MG63 (cell line): ENCODE measurements at regions not wholly inside any gene's neighbourhood (a gene's known extent, or its start where the extent isn't known, plus 50 kb on each side); places are given as distances from the start of the nearest gene placed in this dataset.
"Not testable (repeated sequence)": the region's sequence is repeated elsewhere in the genome, so short reads cannot be mapped to it uniquely, and the experiment has no call there.

Experiments used
- DNase-seq: peaks from one replicate; pipeline ENCODE4 v3.0.0-alpha.2; 2020
- H3K27me3 ChIP-seq: fragments of 250-450 bp; sonication (Bioruptor Pico); 2 replicates; pipeline ENCODE4 v1.5.1; 2020; ENCODE audit warnings: mild to moderate bottlenecking, moderate library complexity
- H3K36me3 ChIP-seq: fragments of 250-450 bp; sonication (Bioruptor Pico); 2 replicates; pipeline ENCODE4 v1.5.1; 2020; ENCODE audit warnings: mild to moderate bottlenecking, moderate library complexity
- H3K4me3 ChIP-seq: fragments of 250-450 bp; sonication (Bioruptor Pico); 2 replicates; pipeline ENCODE4 v1.5.1; 2020; ENCODE audit warnings: mild to moderate bottlenecking, moderate library complexity
- H3K9me3 ChIP-seq: fragments of 250-450 bp; sonication (Bioruptor Pico); 2 replicates; pipeline ENCODE4 v1.5.1; 2020; ENCODE audit warnings: mild to moderate bottlenecking, moderate library complexity

GRCh38 chr10:23493711-23494110, 54.8 kb downstream of the OTUD1 start:
- H3K36me3 ChIP-seq: no peaks in the 10 kb centered on the region
- H3K27me3 ChIP-seq: no peaks in the 10 kb centered on the region
- no peak for DNase-seq
- H3K4me3 ChIP-seq: no peak overlapping the region
- no peaks in the 10 kb centered on the region for H3K9me3 ChIP-seq

DNA sequence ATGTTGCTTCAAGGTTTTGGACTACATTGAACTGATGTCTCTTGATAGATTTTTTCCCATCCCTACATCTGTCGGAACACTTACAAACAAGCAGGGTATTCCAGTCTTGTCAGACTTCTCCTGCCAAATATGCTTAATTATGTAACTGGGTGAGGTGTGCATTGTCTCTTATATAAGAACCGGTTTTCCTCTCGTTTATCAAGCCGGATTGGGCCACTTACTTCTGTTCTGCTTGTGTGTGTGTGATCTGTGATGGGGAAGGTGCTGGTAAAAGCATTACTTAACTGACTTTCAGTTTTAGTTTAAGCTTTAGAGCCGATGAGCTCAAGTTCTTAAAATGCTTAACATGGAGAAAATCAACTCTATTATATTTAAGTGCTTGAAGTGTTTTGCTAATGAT, 57.9 kb downstream of the OTUD1 start:
- H3K36me3 ChIP-seq: no peaks in the 10 kb centered on the region
- no peak for DNase-seq
- H3K27me3 ChIP-seq: no peaks in the 10 kb centered on the region
- no peaks in the 10 kb centered on the region for H3K9me3 ChIP-seq
- H3K4me3 ChIP-seq: no peak overlapping the region

- Histone ChIP-seq H3K4me3 (no peak overlapping the region), H3K9me3 (no peaks in the 10 kb centered on the region), H3K27me3 (no peaks in the 10 kb centered on the region), H3K36me3 (no peaks in the 10 kb centered on the region)
- DNase-seq: no peak
Observed at GRCh38 chr10:23499372-23500132, 60.7 kb downstream of the OTUD1 start.

DNA sequence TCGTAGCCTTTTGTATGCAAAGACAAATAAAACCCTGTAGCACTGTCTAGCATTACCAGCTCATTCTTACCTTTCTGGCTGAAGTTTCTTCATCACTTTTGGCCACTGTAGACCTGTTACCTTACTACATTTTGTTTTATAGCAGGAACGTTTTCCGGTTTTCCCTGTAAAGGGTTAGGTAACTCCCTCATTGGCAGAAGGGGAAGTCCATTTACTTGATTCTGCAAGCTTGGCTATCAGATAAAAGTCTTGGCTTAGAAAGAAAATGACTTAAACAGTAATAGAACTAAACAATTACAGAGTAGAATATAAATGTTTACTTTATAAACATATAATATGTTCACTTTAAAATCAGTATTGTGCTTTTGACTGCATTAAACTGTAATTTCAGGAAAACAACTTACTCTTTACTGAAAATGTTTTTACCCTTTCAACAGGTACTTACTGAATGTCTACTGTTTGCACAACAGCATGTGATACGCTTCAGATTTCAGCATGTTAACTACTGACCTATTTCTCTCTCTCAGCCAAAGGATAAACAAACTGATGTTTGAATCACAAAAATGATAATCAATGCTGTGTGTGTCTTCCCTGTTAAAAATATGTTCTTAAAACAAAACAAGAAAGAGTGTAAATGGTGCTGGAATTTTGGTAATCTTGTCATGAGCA, 67.1 kb downstream of the OTUD1 start:
- Histone ChIP-seq H3K36me3 (no peaks in the 10 kb centered on the region), H3K27me3 (no peaks in the 10 kb centered on the region), H3K4me3 (no peak overlapping the region), H3K9me3 (no peaks in the 10 kb centered on the region)
- no peak for DNase-seq

- H3K36me3 ChIP-seq: no peaks in the 10 kb centered on the region
- no peaks in the 10 kb centered on the region for H3K9me3 ChIP-seq
- H3K4me3 ChIP-seq: no peak overlapping the region
- DNase-seq: peak; percentile 31
- no peaks in the 10 kb centered on the region for H3K27me3 ChIP-seq
Observed at GRCh38 chr10:23512355-23513058, 73.6 kb downstream of the OTUD1 start.

DNA sequence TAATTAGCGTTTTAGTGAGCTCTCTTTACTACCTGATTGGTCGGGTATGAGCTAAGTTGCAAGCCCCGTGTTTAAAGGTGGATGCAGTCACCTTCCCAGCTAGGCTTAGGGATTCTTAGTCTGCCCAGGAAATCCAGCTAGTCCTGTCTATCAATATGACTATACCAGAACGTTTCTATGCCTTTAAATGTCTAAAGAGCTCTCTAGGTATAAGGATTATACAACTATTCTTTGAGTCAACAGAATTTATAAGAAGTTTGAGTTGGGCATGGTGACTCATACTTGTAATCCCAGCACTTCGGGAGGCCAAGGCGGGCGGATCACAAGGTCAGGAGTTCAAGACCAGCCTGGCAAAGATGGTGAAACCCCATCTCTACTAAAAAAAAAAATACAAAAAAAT, 74.7 kb downstream of the OTUD1 start:
- H3K9me3 ChIP-seq, DNase-seq, H3K27me3 ChIP-seq, H3K36me3 ChIP-seq, H3K4me3 ChIP-seq: not testable (repeated sequence)

DNA sequence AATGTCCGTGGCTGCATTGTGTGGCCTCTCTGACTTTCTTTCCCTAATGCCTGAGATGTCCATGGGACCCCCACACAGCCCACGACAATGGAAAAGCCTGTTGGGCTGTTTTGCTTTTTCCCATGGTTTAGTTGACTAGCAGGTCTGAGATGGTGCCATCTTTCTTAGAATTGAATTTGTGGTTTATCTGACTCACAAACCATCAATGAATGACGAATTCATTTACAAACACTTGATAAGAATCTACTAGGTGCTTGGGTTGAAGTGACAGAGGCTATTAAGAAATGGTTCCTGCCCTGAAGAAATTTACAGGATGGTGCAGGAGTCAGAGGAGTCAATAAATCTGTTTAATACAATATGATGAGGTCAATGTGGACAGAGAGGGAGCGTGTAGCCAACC, 75.4 kb downstream of the OTUD1 start:
- no peak overlapping the region for H3K4me3 ChIP-seq
- no peaks in the 10 kb centered on the region for H3K9me3 ChIP-seq
- H3K27me3 ChIP-seq: no peaks in the 10 kb centered on the region
- DNase-seq: no peak
- H3K36me3 ChIP-seq: no peaks in the 10 kb centered on the region

DNA sequence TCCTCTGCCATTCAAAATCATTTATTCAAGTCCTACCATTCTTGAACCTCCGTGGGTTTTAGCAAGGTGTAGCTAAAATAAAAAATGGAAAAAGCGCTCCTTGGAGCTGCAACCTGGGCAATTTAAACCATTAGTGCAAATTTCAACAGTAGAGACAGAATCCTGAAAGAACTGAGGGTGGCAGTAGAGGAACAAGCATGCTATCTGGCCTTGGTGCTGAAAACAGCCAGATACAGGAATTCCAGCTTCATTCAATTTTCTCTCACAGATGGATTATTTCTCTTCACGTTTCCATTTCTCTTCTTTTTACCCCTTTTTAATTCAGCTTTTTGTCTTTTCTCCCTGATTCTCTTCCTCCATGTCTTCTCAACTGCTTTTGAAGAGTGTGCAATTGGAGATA, 77.7 kb downstream of the OTUD1 start:
- Histone ChIP-seq H3K9me3 (no peaks in the 10 kb centered on the region), H3K4me3 (no peak overlapping the region), H3K36me3 (no peaks in the 10 kb centered on the region), H3K27me3 (no peaks in the 10 kb centered on the region)
- no peak for DNase-seq

- Histone ChIP-seq H3K4me3 (no peak overlapping the region), H3K36me3 (no peaks in the 10 kb centered on the region), H3K9me3 (no peaks in the 10 kb centered on the region), H3K27me3 (no peaks in the 10 kb centered on the region)
- DNase-seq: no peak
Observed at GRCh38 chr10:23517155-23517554, 78.3 kb downstream of the OTUD1 start.

GRCh38 chr10:23521735-23522134, 82.9 kb downstream of the OTUD1 start:
- Histone ChIP-seq H3K36me3 (no peaks in the 10 kb centered on the region), H3K9me3 (no peaks in the 10 kb centered on the region), H3K4me3 (no peak overlapping the region), H3K27me3 (no peaks in the 10 kb centered on the region)
- no peak for DNase-seq

DNA sequence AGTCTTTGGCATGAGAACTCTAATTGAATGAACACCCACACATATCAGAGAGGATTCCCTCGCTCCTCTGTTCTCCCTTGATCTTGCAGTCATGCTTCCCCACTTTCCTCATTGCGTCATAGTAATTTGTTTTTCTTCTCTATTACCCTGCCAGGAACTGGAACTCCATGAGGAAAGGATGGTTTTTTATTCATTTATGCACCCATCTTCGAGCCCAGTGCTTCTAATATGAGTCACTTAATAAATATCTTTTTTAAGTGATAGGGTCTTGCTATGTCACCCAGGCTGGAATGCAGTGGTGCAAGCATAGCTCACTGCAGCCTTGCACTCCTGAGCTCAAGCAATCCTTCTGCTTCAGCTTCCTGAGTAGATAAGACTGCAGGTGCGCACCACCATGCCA, 83.5 kb downstream of the OTUD1 start:
- Histone ChIP-seq H3K4me3 (no peak overlapping the region), H3K36me3 (no peaks in the 10 kb centered on the region), H3K9me3 (no peaks in the 10 kb centered on the region), H3K27me3 (no peaks in the 10 kb centered on the region)
- no peak for DNase-seq

GRCh38 chr10:23523251-23523650, 84.4 kb downstream of the OTUD1 start:
- no peak overlapping the region for H3K4me3 ChIP-seq
- no peaks in the 10 kb centered on the region for H3K27me3 ChIP-seq
- DNase-seq: no peak
- no peaks in the 10 kb centered on the region for H3K9me3 ChIP-seq
- H3K36me3 ChIP-seq: no peaks in the 10 kb centered on the region

GRCh38 chr10:23525406-23525805, 86.5 kb downstream of the OTUD1 start:
- no peaks in the 10 kb centered on the region for H3K27me3 ChIP-seq
- no peaks in the 10 kb centered on the region for H3K36me3 ChIP-seq
- no peaks in the 10 kb centered on the region for H3K9me3 ChIP-seq
- DNase-seq: no peak
- no peak overlapping the region for H3K4me3 ChIP-seq

DNA sequence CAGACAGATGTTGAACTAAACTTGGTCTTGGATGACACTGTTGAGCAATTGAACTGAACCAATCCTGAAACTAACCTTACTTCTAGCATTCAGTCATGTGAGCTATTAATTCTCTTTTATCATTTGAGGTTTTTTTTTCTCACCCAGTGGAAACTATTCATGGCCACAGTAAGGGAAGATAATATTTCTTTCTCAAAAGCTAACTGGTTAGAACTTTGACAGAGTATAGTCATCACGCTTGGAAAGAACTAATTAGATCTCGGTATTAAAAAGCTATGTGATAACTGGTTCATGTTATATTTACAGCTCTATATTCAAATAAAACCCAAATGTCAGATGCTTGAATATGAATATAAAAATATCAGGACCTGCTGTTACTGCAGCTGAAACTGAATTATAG, 89.5 kb downstream of the OTUD1 start:
- Histone ChIP-seq H3K36me3 (no peaks in the 10 kb centered on the region), H3K27me3 (no peaks in the 10 kb centered on the region), H3K9me3 (no peaks in the 10 kb centered on the region), H3K4me3 (no peak overlapping the region)
- DNase-seq: no peak

DNA sequence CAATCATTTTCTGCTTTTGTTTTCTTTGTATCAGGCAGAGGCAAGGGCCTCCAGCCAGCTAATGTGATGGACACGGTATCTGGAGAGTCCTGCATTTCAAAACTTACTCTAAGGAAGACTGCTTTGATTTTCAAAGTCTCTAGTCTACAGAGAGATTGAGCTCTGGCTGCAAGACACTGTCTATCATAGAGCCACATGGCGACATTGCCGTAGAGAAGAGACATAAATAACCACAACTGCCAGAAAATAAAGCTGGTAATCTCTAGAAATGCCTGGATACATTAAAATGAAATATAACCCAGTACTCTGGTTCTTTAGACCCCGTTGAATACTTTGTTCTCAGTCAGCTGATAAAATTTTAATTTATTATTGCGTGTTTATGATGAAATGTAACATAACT, 90.8 kb downstream of the OTUD1 start:
- Histone ChIP-seq H3K9me3 (no peaks in the 10 kb centered on the region), H3K36me3 (no peaks in the 10 kb centered on the region), H3K27me3 (no peaks in the 10 kb centered on the region), H3K4me3 (no peak overlapping the region)
- no peak for DNase-seq

DNA sequence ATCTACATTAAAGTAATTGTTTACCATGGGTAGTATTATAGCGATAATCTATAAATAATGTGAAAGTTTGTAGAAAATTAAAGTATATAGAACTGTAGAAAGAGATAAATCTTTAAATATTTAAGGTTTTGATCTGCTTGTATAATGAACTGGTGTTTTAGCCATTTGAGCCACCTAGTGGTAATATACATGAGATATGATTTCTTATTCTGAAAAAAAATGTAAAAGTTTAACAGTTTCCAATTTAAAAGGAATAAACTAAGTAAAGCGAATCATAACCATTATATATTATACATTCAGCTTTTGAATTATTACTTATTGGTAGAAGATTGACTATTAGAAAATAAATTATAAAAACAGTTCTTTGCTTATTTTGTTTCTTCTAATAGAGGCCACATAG, 91.2 kb downstream of the OTUD1 start:
- Histone ChIP-seq H3K27me3 (no peaks in the 10 kb centered on the region), H3K9me3 (no peaks in the 10 kb centered on the region), H3K36me3 (no peaks in the 10 kb centered on the region), H3K4me3 (no peak overlapping the region)
- DNase-seq: no peak

- Histone ChIP-seq H3K36me3 (no peaks in the 10 kb centered on the region), H3K27me3 (no peaks in the 10 kb centered on the region), H3K4me3 (no peak overlapping the region), H3K9me3 (no peaks in the 10 kb centered on the region)
- no peak for DNase-seq
Observed at GRCh38 chr10:23533212-23533611, 94.3 kb downstream of the OTUD1 start.

DNA sequence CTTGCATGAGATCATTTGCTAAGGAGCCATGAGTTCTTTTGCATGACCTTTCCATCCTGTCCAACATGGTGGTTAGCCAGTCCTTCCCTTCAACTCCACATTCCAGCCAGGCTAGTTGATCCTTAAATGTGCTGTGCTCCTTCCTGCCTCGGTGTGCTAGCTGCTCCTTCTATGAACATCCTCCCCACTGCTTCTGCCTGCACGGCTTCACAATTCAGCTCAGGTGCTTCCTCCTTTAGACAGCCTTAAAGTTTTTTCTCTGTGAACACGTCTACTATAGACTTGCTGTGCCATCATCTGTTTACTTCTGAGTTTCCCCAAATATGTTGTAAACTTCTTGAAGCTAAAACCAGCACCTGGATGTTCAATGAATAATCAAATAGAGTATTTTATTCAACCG, 95.5 kb downstream of the OTUD1 start:
- no peaks in the 10 kb centered on the region for H3K9me3 ChIP-seq
- H3K27me3 ChIP-seq: no peaks in the 10 kb centered on the region
- DNase-seq: no peak
- H3K4me3 ChIP-seq: no peak overlapping the region
- no peaks in the 10 kb centered on the region for H3K36me3 ChIP-seq
